HepG2 (cell line): ENCODE measurements at regions not wholly inside any gene's neighbourhood (a gene's known extent, or its start where the extent isn't known, plus 50 kb on each side); places are given as distances from the start of the nearest gene placed in this dataset.

ENCODE experiments used
- ATAC-seq: fragments of 200-7000 bp; cut with Tn5 transposase; 3 replicates; pipeline ENCODE4 v1.9.1; 2020; ENCODE audit warnings: mild to moderate bottlenecking, moderate library complexity
- BruUV-seq: library from RNA; stranded (reverse); fragments of 400-500 nt; replicated peaks from 2 replicates; lab custom pipeline; 2021; lab: Mats Ljungman, UMichigan
- CTCF ChIA-PET: fragments of 300-600 bp; formaldehyde crosslinking; extraction: SDS; loops from one replicate; lab custom pipeline; 2021; ENCODE audit warnings: low total read pairs, inconsistent platforms, low intra/inter-chr PET ratio; lab: Yijun Ruan, JAX
- POLR2A ChIA-PET: fragments of 350-600 bp; sonication (Branson Sonifier 250); formaldehyde crosslinking; loops from one replicate; lab custom pipeline; 2020; ENCODE audit warnings: antibody characterized with exemption, inconsistent platforms; lab: Yijun Ruan, JAX
- DNase-seq: peaks from one replicate; pipeline ENCODE4 v3.0.0-alpha.2; 2015; ENCODE audit warnings: low spot score
- FAIRE-seq: peaks from 3 replicates; lab custom pipeline; 2011; peaks lifted over from hg19 to GRCh38; lab: Jason Lieb, UNC
- H2AFZ ChIP-seq: one replicate; pipeline ENCODE4 v1.6.1; 2011; ENCODE audit warnings: low read length, inconsistent platforms
- H3K27ac ChIP-seq: fragments of 300-600 bp; 3 replicates; pipeline ENCODE4 v1.8.0; 2011; ENCODE audit warnings: mixed run types, mild to moderate bottlenecking, mixed read lengths, low read length, inconsistent platforms; ENCODE audit not compliant: insufficient read depth; ENCODE audit errors: extremely low read length
- H3K27me3 ChIP-seq, 2 experiments: fragments of 200-600 bp in 1 of 2; 2 replicates in 1 of 2; 3 replicates in 1 of 2; pipeline versions ENCODE4 v1.6.0 to v1.8.0; 2011; ENCODE audit warnings: low read length in 2 of 2, mild to moderate bottlenecking in 2 of 2, moderate library complexity in 2 of 2, inconsistent platforms in 1 of 2; ENCODE audit not compliant: insufficient read depth in 2 of 2, control insufficient read depth in 1 of 2
- H3K36me3 ChIP-seq, 2 experiments: fragments of 200-600 bp in 1 of 2; replicated peaks in 1 of 2; 2 replicates in 1 of 2; 3 replicates in 1 of 2; pipeline versions ENCODE4 v1.5.1 to v1.8.0; 2011; ENCODE audit warnings: low read length in 2 of 2, inconsistent platforms in 1 of 2; ENCODE audit not compliant: insufficient read depth in 2 of 2, control insufficient read depth in 1 of 2
- H3K4me1 ChIP-seq: 2 replicates; pipeline ENCODE4 v1.5.1; 2012; ENCODE audit warnings: low read length, inconsistent platforms; ENCODE audit not compliant: insufficient read depth
- H3K4me2 ChIP-seq: 2 replicates; pipeline ENCODE4 v1.6.0; 2011; ENCODE audit warnings: low read depth, low read length, inconsistent platforms
- H3K4me3 ChIP-seq, 3 experiments: fragments of 200-600 bp in 1 of 3; sonication (generic), shearing (Covaris generic) in 1 of 3; replicated peaks in 1 of 3; 2 replicates each; pipeline ENCODE4 v1.5.1; 2011 to 2016; ENCODE audit warnings: low read length in 3 of 3, inconsistent platforms in 2 of 3, low read depth in 2 of 3, mild to moderate bottlenecking in 2 of 3, control low read depth in 1 of 3, mixed read lengths in 1 of 3; ENCODE audit not compliant: insufficient read depth in 1 of 3
- H3K79me2 ChIP-seq: one replicate; pipeline ENCODE4 v1.6.1; 2011; ENCODE audit warnings: low read length, inconsistent platforms; ENCODE audit not compliant: insufficient read depth
- H3K9ac ChIP-seq: 2 replicates; pipeline ENCODE4 v1.6.0; 2011; ENCODE audit warnings: mild to moderate bottlenecking, low read depth, low read length, inconsistent platforms; ENCODE audit not compliant: insufficient read depth
- H3K9me3 ChIP-seq: 2 replicates; pipeline ENCODE4 v1.5.1; 2012; ENCODE audit warnings: mild to moderate bottlenecking, low read length
- H4K20me1 ChIP-seq: 2 replicates; pipeline ENCODE4 v1.6.0; 2011; ENCODE audit warnings: inconsistent platforms, mild to moderate bottlenecking, low read length, moderate library complexity; ENCODE audit not compliant: insufficient read depth
- JUND ChIP-seq: sonication (generic); formaldehyde crosslinking; IDR thresholded peaks from 2 replicates; pipeline ENCODE4 v1.8.0; 2022; ENCODE audit warnings: mild to moderate bottlenecking, missing genetic modification reagents
- NCOA5 ChIP-seq: sonication (generic); formaldehyde crosslinking; IDR thresholded peaks from 2 replicates; pipeline ENCODE4 v1.4.0; 2020; ENCODE audit warnings: missing genetic modification reagents
- SPEN ChIP-seq: sonication (generic); formaldehyde crosslinking; IDR thresholded peaks from 2 replicates; pipeline ENCODE4 v1.5.1; 2020; ENCODE audit warnings: low read depth, mild to moderate bottlenecking, missing genetic modification reagents
- TOE1 ChIP-seq: sonication (generic); formaldehyde crosslinking; IDR thresholded peaks from 2 replicates; pipeline ENCODE4 v1.4.0; 2020; ENCODE audit warnings: mild to moderate bottlenecking, missing genetic modification reagents
- ZFAT ChIP-seq: sonication (generic); formaldehyde crosslinking; conservative IDR thresholded peaks from 2 replicates; pipeline ENCODE4 v1.8.1; 2023; ENCODE audit warnings: missing genetic modification reagents, inconsistent platforms
- ZNF34 ChIP-seq: sonication (generic); formaldehyde crosslinking; IDR thresholded peaks from 2 replicates; pipeline ENCODE4 v1.4.0; 2020; ENCODE audit warnings: mild to moderate bottlenecking, missing genetic modification reagents, borderline replicate concordance
- ZNF841 ChIP-seq: sonication (generic); formaldehyde crosslinking; IDR thresholded peaks from 2 replicates; pipeline ENCODE4 v1.8.1; 2023; ENCODE audit warnings: missing genetic modification reagents, borderline replicate concordance
- WGBS: methylation state at CpG from one replicate; pipeline ENCODE4 v1.1.6; 2017; ENCODE audit warnings: low lambda C conversion rate; 5-methylcytosine and 5-hydroxymethylcytosine counted together
- in situ Hi-C: cut with HindIII; loops from 2 replicates; pipeline ENCODE4 v1.10.0; 2017; ENCODE audit warnings: low pct_unique_long_range_greater_than_20kb; ENCODE audit not compliant: extremely low pct_ligation_motif_present
- intact Hi-C: fragments of 100-400 bp; cut with micrococcal nuclease; formaldehyde crosslinking; loops from one replicate; pipeline ENCODE4 v1.10.0; 2022; ENCODE audit not compliant: unreplicated experiment
- TF ChIP-seq, protein P1 (sequence below): sonication (generic); formaldehyde crosslinking; IDR thresholded peaks from 2 replicates; pipeline ENCODE4 v1.5.1; 2020; ENCODE audit warnings: missing genetic modification reagents, mild to moderate bottlenecking, borderline replicate concordance
- TF ChIP-seq, protein P2 (sequence below): sonication (generic); formaldehyde crosslinking; conservative IDR thresholded peaks from 2 replicates; pipeline ENCODE4 v1.4.0; 2020; ENCODE audit warnings: missing genetic modification reagents

DNA sequence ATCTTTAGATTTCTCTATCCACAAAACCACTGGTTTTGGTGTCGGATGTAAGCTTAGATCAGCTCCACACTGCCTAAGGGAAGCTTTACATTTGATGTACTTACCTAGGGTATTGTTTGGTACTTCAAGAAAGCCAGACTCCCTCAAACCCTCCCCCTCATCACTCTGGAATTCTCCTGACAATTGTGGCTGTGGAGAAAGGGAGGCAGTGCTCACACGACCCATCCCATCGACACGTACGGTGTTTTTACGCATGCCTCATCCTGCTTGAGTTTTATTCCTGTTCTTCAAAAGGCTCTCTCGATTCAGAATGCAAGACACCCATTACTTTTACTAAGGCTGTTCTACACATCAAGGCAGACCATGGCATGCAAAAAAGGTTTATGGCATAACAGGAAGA is 67.3 kb upstream of the ONECUT1 start:
- in situ Hi-C loops (no loop called here), intact Hi-C loops (no loop called here)
- Histone ChIP-seq H3K4me2 (no peak overlapping the region), H3K9me3 (no peaks in the 10 kb centered on the region), H4K20me1 (no peaks in the 10 kb centered on the region), H2AFZ (no peak overlapping the region), H3K9ac (no peak overlapping the region), H3K27me3 (no peaks in the 10 kb centered on the region; a peak in 2 of 5 replicates), H3K4me3 (no peak overlapping the region), H3K4me1 (no peaks in the 10 kb centered on the region), H3K27ac (no peak overlapping the region), H3K79me2 (no peaks in the 10 kb centered on the region)
- no TSS peak for BruUV-seq
- 70% methylated on average over 7 of the region's 7 CpGs for WGBS
- FAIRE-seq (no peak), DNase-seq (no peak), ATAC-seq (no peak)
- CTCF ChIA-PET: no interaction called here
- POLR2A ChIA-PET: no interaction called here
- TF ChIP-seq JUND: no peak
- TF ChIP-seq ZNF841 (CRISPR knock-in tag): no peak
- no peak for TF ChIP-seq SPEN (CRISPR knock-in tag)
- TF ChIP-seq ZFAT (CRISPR knock-in tag): no peak
- TF ChIP-seq, protein P1, sequence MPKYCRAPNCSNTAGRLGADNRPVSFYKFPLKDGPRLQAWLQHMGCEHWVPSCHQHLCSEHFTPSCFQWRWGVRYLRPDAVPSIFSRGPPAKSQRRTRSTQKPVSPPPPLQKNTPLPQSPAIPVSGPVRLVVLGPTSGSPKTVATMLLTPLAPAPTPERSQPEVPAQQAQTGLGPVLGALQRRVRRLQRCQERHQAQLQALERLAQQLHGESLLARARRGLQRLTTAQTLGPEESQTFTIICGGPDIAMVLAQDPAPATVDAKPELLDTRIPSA (CRISPR knock-in tag): no peak
- TF ChIP-seq, protein P2, sequence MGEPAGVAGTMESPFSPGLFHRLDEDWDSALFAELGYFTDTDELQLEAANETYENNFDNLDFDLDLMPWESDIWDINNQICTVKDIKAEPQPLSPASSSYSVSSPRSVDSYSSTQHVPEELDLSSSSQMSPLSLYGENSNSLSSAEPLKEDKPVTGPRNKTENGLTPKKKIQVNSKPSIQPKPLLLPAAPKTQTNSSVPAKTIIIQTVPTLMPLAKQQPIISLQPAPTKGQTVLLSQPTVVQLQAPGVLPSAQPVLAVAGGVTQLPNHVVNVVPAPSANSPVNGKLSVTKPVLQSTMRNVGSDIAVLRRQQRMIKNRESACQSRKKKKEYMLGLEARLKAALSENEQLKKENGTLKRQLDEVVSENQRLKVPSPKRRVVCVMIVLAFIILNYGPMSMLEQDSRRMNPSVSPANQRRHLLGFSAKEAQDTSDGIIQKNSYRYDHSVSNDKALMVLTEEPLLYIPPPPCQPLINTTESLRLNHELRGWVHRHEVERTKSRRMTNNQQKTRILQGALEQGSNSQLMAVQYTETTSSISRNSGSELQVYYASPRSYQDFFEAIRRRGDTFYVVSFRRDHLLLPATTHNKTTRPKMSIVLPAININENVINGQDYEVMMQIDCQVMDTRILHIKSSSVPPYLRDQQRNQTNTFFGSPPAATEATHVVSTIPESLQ: no peak
- no peak for TF ChIP-seq TOE1 (CRISPR knock-in tag)
- no peak for TF ChIP-seq ZNF34
- TF ChIP-seq NCOA5: no peak
- TF ChIP-seq, all 625 proteins: peak for 0
- no peaks in the 10 kb centered on the region for H3K36me3 ChIP-seq
